DOHH2 (cell line): ENCODE measurements at regions not wholly inside any gene's neighbourhood (a gene's known extent, or its start where the extent isn't known, plus 50 kb on each side); places are given as distances from the start of the nearest gene placed in this dataset.

Source experiments
- CTCF ChIP-seq: fragments of 200-600 bp; sonication (generic); IDR thresholded peaks from one replicate; pipeline ENCODE4 v1.5.1; 2014; ENCODE audit warnings: antibody characterized with exemption, mild to moderate bottlenecking, low read depth, low read length; ENCODE audit not compliant: poor library complexity, severe bottlenecking
- EZH2phosphoT487 ChIP-seq: fragments of 200-600 bp; sonication (generic); IDR thresholded peaks from 2 replicates; pipeline ENCODE4 v1.6.1; 2017; ENCODE audit warnings: borderline replicate concordance, mild to moderate bottlenecking, antibody characterized with exemption, low read length, moderate library complexity, mixed read lengths

GRCh38 chr4:164115236-164115635 is 620.7 kb downstream of the TMA16 start:
- no peak for TF ChIP-seq EZH2phosphoT487
- TF ChIP-seq CTCF = no peak
